Stimulated activated CD8-positive, alpha-beta memory T cell treated with anti-CD3 and anti-CD28 coated beads, Interleukin-4, amount 100 ng/mL, for 1 hour (primary cell): ENCODE measurements at regions not wholly inside any gene's neighbourhood (a gene's known extent, or its start where the extent isn't known, plus 50 kb on each side); places are given as distances from the start of the nearest gene placed in this dataset.

ENCODE experiments used
- DNase-seq, 2 donors: peaks; one replicate each; pipeline ENCODE4 v3.0.0-alpha.2; 2020; ENCODE audit warnings: low read depth in 2 of 2, low spot score in 1 of 2

- no peak for DNase-seq
These were observed 107.5 kb upstream of the SDK1 start for GRCh38 chr7:3193379-3194120.

DNA sequence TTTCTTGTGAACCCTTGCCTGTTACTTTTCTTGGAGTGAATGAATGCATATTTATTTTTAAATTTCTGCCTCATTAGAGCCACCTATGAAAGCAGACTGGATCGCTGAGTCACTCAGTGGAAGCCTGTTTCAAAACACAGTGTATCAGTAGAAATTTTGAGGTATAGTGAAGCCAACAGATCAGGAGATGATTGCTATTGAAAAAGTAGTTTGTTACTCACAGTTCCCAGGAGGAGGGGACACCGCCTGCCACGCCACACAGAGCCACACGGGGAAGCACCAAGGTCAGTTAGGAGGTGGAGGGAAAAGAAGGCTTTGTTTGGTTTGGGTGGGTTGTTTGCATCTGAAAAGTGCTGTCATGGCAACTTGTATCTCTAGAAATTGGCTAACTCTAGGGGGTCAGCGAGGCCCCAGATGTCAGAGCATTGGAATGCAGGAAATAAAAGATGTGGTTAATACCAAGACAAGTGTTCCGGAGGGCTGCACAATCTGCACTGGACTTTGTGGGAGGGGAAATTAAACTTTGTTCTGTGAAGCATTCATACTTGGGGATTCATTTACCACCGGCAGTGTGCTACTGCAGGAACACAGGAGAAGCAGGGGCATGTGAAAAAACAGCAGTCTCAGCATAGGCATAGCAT is 106.4 kb upstream of the SDK1 start:
- DNase-seq = no peak

DNA sequence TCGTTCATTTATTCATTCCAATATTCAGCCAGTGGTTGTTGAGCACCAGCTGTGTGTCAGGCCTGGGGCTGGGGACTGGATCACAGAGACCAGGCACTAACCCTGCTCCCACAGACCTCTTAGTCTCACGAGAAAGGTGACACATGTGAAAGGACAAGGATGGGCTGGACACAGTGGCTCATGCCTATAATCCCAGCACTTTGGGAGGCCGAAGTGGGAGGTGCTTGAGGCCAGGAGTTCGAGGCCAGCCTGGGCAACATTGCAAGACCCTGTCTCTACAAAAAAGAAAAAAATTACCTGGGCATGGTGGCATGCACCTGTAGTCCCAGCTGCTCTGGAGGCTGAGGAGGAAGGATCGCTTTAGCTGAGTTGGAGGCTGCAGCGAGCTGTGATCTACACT is 105.9 kb upstream of the SDK1 start:
- no peak for DNase-seq

DNA sequence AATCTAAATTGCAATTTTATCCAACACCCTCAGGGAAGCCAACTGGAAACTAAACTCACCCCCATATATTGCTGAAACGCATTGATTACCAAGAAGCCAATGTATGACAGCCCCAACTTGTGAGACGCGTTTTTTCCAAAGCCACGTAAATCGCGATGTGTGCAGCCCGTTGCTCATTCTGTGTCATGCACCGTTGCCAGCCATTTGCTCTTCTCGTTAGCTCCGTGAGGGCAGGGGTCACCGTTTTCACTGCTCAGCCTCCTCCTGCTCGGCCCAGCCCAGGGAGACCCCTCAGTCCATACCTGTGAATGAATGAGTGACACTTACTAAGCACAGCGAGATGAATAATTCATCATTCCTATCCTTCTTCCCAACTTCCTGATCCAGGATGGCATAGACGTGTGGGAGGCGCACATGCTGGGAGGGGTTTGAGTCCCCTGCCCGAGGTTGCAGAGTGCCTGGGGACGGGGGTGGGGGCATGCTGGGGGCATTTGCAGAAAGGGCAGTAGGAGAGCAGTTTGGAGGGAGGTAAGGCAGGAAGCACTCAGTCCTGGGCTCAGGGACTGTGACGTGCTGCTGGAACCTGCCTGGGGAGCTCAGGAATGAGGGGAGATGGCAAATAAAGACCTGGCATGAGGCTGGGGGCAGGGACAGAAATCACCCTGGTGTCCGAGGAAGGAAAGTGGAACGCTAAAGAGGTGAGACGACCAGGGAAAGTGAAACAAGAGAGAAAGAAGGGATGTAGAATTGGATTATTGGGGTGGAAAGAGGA is 104.2 kb upstream of the SDK1 start:
- DNase-seq = no peak

DNA sequence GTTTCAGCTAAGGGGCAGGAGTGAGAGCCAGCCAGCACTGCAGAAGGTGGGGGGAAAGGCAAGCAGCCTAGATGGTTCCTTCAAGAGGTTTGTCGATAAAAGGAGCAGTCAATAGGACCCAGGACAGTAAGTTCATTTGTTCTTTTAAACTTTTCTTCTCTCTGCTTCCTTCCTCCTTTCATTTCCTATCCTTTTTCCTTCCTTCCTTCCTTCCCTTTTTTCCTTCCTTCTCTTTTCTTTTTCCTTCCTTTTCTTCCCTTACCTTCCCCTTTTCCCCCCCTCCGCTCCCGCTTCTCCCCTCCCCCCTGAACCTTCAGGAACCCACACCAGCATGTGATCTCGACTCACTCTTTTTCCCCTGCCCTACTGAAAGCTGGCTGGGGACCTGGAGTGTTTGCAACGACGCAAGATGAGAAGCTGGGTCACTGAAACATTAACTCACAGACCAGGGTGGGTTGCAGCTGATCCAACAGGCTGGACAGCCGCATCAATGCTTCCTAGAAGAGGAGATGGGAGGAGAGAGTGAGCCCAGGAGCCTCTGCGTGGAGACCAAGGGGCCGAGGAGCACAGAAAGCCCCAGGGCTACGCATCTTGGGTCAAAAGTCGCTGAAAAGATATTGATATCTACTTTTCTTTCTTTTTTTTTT is 103.4 kb upstream of the SDK1 start:
- DNase-seq = no peak

DNA sequence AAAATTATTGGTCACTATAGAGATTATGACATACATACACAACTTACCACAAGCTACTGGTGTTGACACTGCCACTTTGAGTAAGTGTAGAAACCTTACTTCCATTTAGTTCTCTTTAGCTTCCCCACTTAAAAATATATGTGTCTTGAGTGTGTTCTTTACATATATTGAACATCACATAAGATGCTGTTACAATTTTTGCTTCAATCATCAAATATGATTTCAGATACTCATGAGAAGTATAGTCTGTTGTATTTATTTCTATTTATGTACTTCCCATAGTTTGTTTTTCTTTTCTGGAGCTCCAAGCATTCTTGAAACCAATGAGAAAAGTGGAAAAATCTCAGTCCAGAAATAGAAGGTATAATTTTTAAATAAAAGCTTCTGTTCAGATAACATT is 102.7 kb upstream of the SDK1 start:
- DNase-seq = no peak

- DNase-seq = no peak
These were observed 100.5 kb upstream of the SDK1 start for GRCh38 chr7:3200504-3200903.

DNA sequence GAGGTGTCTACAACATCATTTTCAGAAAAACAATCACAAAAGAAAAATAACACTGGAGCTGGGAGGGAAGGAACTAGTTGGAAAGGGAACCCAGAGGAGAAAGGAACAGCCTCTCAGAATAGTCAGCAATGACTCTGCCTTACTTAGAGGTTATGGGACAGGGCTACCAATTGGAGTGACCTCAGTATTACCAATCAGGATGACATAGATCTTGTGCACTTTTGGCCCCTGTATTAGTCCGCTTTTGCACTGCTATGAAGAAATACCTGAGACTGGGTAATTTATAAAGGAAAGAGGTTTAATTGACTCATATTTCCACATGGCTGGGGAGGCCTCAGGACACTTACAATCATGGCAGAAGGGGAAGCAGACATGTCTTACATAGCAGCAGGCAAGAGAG is 99.7 kb upstream of the SDK1 start:
- no peak for DNase-seq

- DNase-seq = no peak
These were observed 98.9 kb upstream of the SDK1 start for GRCh38 chr7:3201937-3202710.

DNA sequence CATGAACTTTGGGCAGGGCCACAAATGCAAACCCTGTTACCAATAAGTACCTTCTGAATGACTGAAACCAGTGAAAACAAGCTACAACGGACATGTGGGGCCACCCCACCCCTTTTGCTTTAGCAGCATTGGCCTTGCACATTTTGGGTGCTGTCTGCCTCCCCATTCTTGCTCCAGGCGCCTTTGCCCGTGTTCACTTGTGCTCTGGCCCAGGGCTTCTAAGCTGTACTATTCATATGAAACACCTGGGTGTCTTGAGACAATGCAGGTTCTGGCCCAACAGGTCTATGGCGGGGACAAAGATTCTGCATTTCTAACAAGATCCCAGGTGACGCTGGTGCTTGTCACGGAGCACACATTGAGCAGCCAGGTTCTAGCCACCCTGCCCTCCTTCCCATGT is 96.5 kb upstream of the SDK1 start:
- no peak for DNase-seq

GRCh38 chr7:3206101-3206500 is 95.0 kb upstream of the SDK1 start:
- no peak for DNase-seq

- no peak for DNase-seq
These were observed 94.3 kb upstream of the SDK1 start for GRCh38 chr7:3206771-3207191.

GRCh38 chr7:3207387-3207902 is 93.6 kb upstream of the SDK1 start:
- DNase-seq = no peak

GRCh38 chr7:3210531-3210930 is 90.5 kb upstream of the SDK1 start:
- DNase-seq = no peak

DNA sequence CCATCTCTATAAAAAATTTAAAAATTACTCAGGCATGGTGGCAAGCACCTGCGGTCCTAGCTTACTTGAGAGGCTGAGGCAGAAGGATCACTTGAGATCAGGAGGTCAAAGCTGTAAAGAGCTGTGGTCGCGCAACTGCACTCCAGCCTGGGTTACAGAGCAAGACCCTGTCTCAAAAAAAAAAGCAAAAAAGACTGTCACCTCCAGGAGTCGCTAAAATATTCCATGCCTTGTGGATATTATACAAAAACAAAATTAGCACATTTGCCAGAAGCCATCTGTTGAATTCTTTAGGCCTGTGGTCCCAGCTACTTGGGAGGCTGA is 87.0 kb upstream of the SDK1 start:
- no peak for DNase-seq

GRCh38 chr7:3215624-3216585 is 85.1 kb upstream of the SDK1 start:
- DNase-seq = no peak

GRCh38 chr7:3217166-3217565 is 83.9 kb upstream of the SDK1 start:
- DNase-seq = no peak

GRCh38 chr7:3218411-3219225 is 82.4 kb upstream of the SDK1 start:
- DNase-seq = no peak

DNA sequence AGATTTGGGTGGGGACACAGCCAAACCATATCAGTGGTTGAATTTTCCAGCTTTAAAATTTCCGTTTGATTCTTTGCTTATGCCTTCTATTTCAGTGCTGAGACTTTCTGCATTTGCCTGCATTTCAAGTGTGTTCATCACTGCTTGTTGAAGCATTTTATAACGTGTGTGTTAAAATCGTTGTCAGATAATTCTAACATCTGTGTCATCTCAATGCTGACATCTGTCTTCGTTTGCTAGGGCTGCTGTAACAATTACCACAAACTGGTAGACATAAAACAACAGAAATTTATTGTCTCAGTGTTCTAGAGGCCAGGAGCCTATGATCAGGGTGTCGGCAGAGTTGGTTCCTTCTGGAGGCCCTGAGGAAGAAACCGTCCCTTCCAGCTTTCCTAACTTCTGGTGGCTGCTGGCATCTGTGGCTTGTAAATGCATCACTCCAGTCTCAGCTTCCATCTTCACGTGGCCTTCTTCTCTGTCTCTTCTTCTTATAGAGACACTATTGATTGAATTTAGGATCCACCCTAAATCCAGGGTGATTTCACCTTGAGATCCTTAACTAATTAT is 71.1 kb upstream of the SDK1 start:
- no peak for DNase-seq
